H1 (cell line): ENCODE measurements at regions not wholly inside any gene's neighbourhood (a gene's known extent, or its start where the extent isn't known, plus 50 kb on each side); places are given as distances from the start of the nearest gene placed in this dataset.

Experiments used
- CHD7 ChIP-seq: fragments of 300-600 bp; sonication (generic); IDR thresholded peaks from 2 replicates; pipeline ENCODE4 v1.7.1; 2012; ENCODE audit warnings: low read length, moderate library complexity, mild to moderate bottlenecking, inconsistent platforms; ENCODE audit not compliant: insufficient replicate concordance

- no peak for TF ChIP-seq CHD7
Measured at GRCh38 chr3:34832865-34833508, 806.3 kb upstream of the ARPP21 start (continued).
